OCI-LY1 (cell line): ENCODE measurements at regions not wholly inside any gene's neighbourhood (a gene's known extent, or its start where the extent isn't known, plus 50 kb on each side); places are given as distances from the start of the nearest gene placed in this dataset.

Source experiments
- H2AFZ ChIP-seq: fragments of 200-600 bp; sonication (generic), shearing (Covaris generic); 2 replicates; pipeline ENCODE4 v1.6.0; 2014; ENCODE audit warnings: antibody characterized with exemption, mild to moderate bottlenecking, low read length
- H3F3A ChIP-seq: fragments of 200-600 bp; sonication (generic), shearing (Covaris generic); 2 replicates; pipeline ENCODE4 v1.6.0; 2014; ENCODE audit warnings: mild to moderate bottlenecking, antibody characterized with exemption, low read length, moderate library complexity; ENCODE audit not compliant: insufficient read depth
- H3K27ac ChIP-seq: fragments of 200-600 bp; sonication (generic); 2 replicates; pipeline ENCODE4 v1.5.1; 2014; ENCODE audit warnings: low read length, mixed run types, mild to moderate bottlenecking, low read depth; ENCODE audit not compliant: poor library complexity, severe bottlenecking
- H3K27me3 ChIP-seq: fragments of 200-600 bp; sonication (generic); 2 replicates; pipeline ENCODE4 v1.6.0; 2014; ENCODE audit warnings: antibody characterized with exemption, mild to moderate bottlenecking, low read length, moderate library complexity; ENCODE audit not compliant: insufficient read depth
- H3K36me3 ChIP-seq: fragments of 200-600 bp; sonication (generic); 2 replicates; pipeline ENCODE4 v1.6.1; 2014; ENCODE audit warnings: mild to moderate bottlenecking, antibody characterized with exemption, low read length, moderate library complexity, mixed read lengths; ENCODE audit not compliant: insufficient read depth
- H3K4me1 ChIP-seq: fragments of 200-600 bp; sonication (generic); 2 replicates; pipeline ENCODE4 v1.5.1; 2014; ENCODE audit warnings: mild to moderate bottlenecking, low read length, moderate library complexity; ENCODE audit not compliant: insufficient read depth, severe bottlenecking
- H3K4me2 ChIP-seq: fragments of 200-600 bp; sonication (generic), shearing (Covaris generic); 2 replicates; pipeline ENCODE4 v1.6.1; 2014; ENCODE audit warnings: low read length
- H3K4me3 ChIP-seq: fragments of 200-600 bp; sonication (generic); 2 replicates; pipeline ENCODE4 v1.5.1; 2014; ENCODE audit warnings: low read length, low read depth, mild to moderate bottlenecking, mixed read lengths; ENCODE audit not compliant: poor library complexity, severe bottlenecking
- H3K79me2 ChIP-seq: fragments of 200-600 bp; shearing (Covaris generic); 2 replicates; pipeline ENCODE4 v1.6.1; 2016; ENCODE audit warnings: mixed run types, low read length, mixed read lengths; ENCODE audit not compliant: insufficient read depth
- H3K9ac ChIP-seq: fragments of 200-600 bp; sonication (generic), shearing (Covaris generic); 2 replicates; pipeline ENCODE4 v1.6.1; 2014; ENCODE audit warnings: mild to moderate bottlenecking, low read length, mixed read lengths
- H3K9me2 ChIP-seq: fragments of 200-600 bp; sonication (generic), shearing (Covaris generic); 2 replicates; pipeline ENCODE4 v1.6.1; 2014; ENCODE audit warnings: low read depth, mild to moderate bottlenecking, low read length, mixed read lengths
- H3K9me3 ChIP-seq: fragments of 200-600 bp; shearing (Covaris generic); 2 replicates; pipeline ENCODE4 v1.6.1; 2014; ENCODE audit warnings: low read length, mixed read lengths
- H4K20me1 ChIP-seq: fragments of 200-600 bp; sonication (generic), shearing (Covaris generic); 2 replicates; pipeline ENCODE4 v1.6.0; 2016; ENCODE audit warnings: mild to moderate bottlenecking, low read length; ENCODE audit not compliant: insufficient read depth
- EZH2 ChIP-seq: fragments of 200-600 bp; sonication (generic), shearing (Covaris generic); IDR thresholded peaks from 2 replicates; pipeline ENCODE4 v1.8.0; 2017; ENCODE audit warnings: borderline replicate concordance, mixed run types, mild to moderate bottlenecking, antibody characterized with exemption, low read length, moderate library complexity, mixed read lengths
- TF ChIP-seq, protein P1 (sequence below): fragments of 200-600 bp; sonication (generic), shearing (Covaris generic); IDR thresholded peaks from 2 replicates; pipeline ENCODE4 v1.5.1; 2017; ENCODE audit warnings: mild to moderate bottlenecking, antibody characterized with exemption, low read length, moderate library complexity, mixed read lengths

DNA sequence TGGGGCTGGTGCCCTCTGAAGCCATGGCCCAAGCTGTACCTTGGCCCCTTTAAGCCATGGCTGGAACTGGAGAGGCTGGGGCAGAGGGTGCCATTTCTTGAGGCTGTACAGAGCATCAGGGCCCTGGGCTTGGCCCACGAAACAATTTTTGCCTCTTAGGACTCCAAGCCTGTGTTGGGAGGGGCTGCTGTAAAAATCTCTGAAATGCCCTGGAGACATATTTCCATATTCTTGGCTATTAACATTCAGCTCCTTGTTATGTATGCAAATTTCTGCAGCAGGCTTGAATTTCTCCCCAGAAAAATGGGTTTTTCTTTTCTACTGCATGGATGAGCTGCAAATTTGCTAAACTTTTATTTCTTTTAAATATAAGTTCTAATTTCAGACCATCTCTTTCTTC is 834.0 kb downstream of the DSC3 start:
- H3K9ac ChIP-seq: no peak overlapping the region
- H4K20me1 ChIP-seq: no peaks in the 10 kb centered on the region
- no peaks in the 10 kb centered on the region for H3K9me3 ChIP-seq
- no peak overlapping the region for H3K4me2 ChIP-seq
- H3K4me3 ChIP-seq: no peak overlapping the region
- H3K79me2 ChIP-seq: no peaks in the 10 kb centered on the region
- H3K4me1 ChIP-seq: no peaks in the 10 kb centered on the region
- no peaks in the 10 kb centered on the region for H3K9me2 ChIP-seq
- TF ChIP-seq, protein P1, sequence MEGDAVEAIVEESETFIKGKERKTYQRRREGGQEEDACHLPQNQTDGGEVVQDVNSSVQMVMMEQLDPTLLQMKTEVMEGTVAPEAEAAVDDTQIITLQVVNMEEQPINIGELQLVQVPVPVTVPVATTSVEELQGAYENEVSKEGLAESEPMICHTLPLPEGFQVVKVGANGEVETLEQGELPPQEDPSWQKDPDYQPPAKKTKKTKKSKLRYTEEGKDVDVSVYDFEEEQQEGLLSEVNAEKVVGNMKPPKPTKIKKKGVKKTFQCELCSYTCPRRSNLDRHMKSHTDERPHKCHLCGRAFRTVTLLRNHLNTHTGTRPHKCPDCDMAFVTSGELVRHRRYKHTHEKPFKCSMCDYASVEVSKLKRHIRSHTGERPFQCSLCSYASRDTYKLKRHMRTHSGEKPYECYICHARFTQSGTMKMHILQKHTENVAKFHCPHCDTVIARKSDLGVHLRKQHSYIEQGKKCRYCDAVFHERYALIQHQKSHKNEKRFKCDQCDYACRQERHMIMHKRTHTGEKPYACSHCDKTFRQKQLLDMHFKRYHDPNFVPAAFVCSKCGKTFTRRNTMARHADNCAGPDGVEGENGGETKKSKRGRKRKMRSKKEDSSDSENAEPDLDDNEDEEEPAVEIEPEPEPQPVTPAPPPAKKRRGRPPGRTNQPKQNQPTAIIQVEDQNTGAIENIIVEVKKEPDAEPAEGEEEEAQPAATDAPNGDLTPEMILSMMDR: no peak
- TF ChIP-seq EZH2: no peak
- H3K36me3 ChIP-seq: no peaks in the 10 kb centered on the region
- no peak overlapping the region for H2AFZ ChIP-seq
- no peaks in the 10 kb centered on the region for H3K27me3 ChIP-seq
- H3F3A ChIP-seq: no peaks in the 10 kb centered on the region
- H3K27ac ChIP-seq: no peak overlapping the region

DNA sequence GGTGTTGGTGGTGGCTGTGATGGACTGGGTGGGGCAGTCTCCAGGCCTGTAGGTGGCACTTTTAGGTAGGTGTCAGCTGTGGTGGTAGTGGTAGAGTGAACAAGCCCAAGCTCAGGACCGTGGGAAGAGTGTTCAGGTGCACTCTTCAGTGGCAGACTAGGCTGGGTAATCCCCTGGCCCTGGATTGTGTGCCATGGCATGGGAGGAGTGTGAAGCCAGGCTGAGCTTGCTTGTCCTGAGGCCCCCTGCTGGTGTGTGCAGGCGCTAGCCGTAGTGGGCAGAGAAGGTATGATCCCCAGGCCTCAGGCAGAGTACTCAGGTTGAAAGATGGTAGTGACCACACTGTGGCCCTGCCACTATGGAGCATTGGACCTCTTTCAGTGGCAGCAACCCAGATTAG is 850.3 kb downstream of the DSC3 start:
- Histone ChIP-seq H3K27ac (no peak overlapping the region), H3K9me2 (no peaks in the 10 kb centered on the region), H3F3A (no peaks in the 10 kb centered on the region), H3K4me1 (no peaks in the 10 kb centered on the region), H4K20me1 (no peaks in the 10 kb centered on the region), H3K36me3 (no peaks in the 10 kb centered on the region), H3K79me2 (no peaks in the 10 kb centered on the region), H3K4me3 (no peak overlapping the region), H3K9me3 (no peaks in the 10 kb centered on the region), H2AFZ (no peak overlapping the region), H3K9ac (no peak overlapping the region), H3K4me2 (no peak overlapping the region), H3K27me3 (no peaks in the 10 kb centered on the region)
- TF ChIP-seq, protein P1: peak; percentile 30; the same call in 1 of the 2 replicates
- no peak for TF ChIP-seq EZH2

DNA sequence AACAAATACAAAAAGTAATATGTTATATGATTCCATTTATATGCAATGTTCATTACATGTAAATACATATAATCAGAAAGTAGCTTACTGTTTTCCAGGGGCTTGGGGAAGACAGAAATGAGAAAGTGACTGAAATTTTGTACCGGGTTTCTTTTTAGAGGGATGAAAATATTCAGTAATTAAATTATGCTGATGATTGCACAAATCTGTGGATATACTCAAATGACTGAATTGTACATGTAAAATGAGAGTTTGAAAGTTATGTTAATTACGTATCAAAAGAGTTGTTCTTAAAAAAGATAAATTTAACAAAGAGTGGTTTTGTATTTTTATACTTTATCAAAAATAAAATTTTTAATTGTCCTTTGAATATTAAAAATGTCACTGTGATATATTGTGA is 856.3 kb downstream of the DSC3 start:
- H3K79me2 ChIP-seq: no peaks in the 10 kb centered on the region
- H3K27me3 ChIP-seq: no peaks in the 10 kb centered on the region
- H3K9ac ChIP-seq: no peak overlapping the region
- H2AFZ ChIP-seq: no peak overlapping the region
- no peak overlapping the region for H3K4me2 ChIP-seq
- no peaks in the 10 kb centered on the region for H3K9me2 ChIP-seq
- no peaks in the 10 kb centered on the region for H3F3A ChIP-seq
- H3K4me3 ChIP-seq: no peak overlapping the region
- no peaks in the 10 kb centered on the region for H3K36me3 ChIP-seq
- H3K4me1 ChIP-seq: no peaks in the 10 kb centered on the region
- no peak overlapping the region for H3K27ac ChIP-seq
- H4K20me1 ChIP-seq: no peaks in the 10 kb centered on the region
- H3K9me3 ChIP-seq: no peaks in the 10 kb centered on the region
- no peak for TF ChIP-seq EZH2
- TF ChIP-seq, protein P1: no peak
